Bronchial epithelial cell (primary cell): ENCODE measurements at regions not wholly inside any gene's neighbourhood (a gene's known extent, or its start where the extent isn't known, plus 50 kb on each side); places are given as distances from the start of the nearest gene placed in this dataset.
A peak's percentile ranks its signal among the peaks of the same experiment; 100 is the strongest.

Source experiments
- DNase-seq: peaks from one replicate; pipeline ENCODE4 v3.0.0-alpha.2; 2010; ENCODE audit warnings: low read depth
- FAIRE-seq: peaks from 2 replicates; lab custom pipeline; 2011; peaks lifted over from hg19 to GRCh38; lab: Jason Lieb, UNC
- H3K27me3 ChIP-seq: 2 replicates; pipeline ENCODE4 v1.5.1; 2011; ENCODE audit warnings: low read length; ENCODE audit not compliant: control insufficient read depth, insufficient read depth
- H3K36me3 ChIP-seq: 2 replicates; pipeline ENCODE4 v1.5.1; 2011; ENCODE audit warnings: low read length; ENCODE audit not compliant: control insufficient read depth, insufficient read depth
- H3K4me3 ChIP-seq: 2 replicates; pipeline ENCODE4 v1.5.1; 2011; ENCODE audit warnings: mild to moderate bottlenecking, low read depth, low read length, control low read depth
- CTCF ChIP-seq: IDR thresholded peaks from 2 replicates; pipeline ENCODE4 v1.5.1; 2011; ENCODE audit warnings: mild to moderate bottlenecking, moderate library complexity, low read length, control low read depth, inconsistent platforms; ENCODE audit not compliant: insufficient read depth, severe bottlenecking

- DNase-seq (no peak), FAIRE-seq (no peak)
- Histone ChIP-seq H3K4me3 (no peak overlapping the region), H3K36me3 (no peaks in the 10 kb centered on the region), H3K27me3 (no peaks in the 10 kb centered on the region)
- TF ChIP-seq CTCF: no peak
These were observed 351.4 kb downstream of the HLX start for GRCh38 chr1:221230605-221231004.

- H3K27me3 ChIP-seq: no peaks in the 10 kb centered on the region
- FAIRE-seq: no peak
- no peaks in the 10 kb centered on the region for H3K36me3 ChIP-seq
- no peak for TF ChIP-seq CTCF
- peak; percentile 50 for DNase-seq
- H3K4me3 ChIP-seq: no peak overlapping the region
These were observed 355.5 kb downstream of the HLX start for GRCh38 chr1:221234791-221235190.

- no peak for TF ChIP-seq CTCF
- Histone ChIP-seq H3K27me3 (no peaks in the 10 kb centered on the region), H3K36me3 (no peaks in the 10 kb centered on the region), H3K4me3 (no peak overlapping the region)
- DNase-seq: no peak
- no peak for FAIRE-seq
These were observed 358.3 kb downstream of the HLX start for GRCh38 chr1:221237587-221237986.

- FAIRE-seq (no peak), DNase-seq (no peak)
- TF ChIP-seq CTCF: no peak
- Histone ChIP-seq H3K27me3 (no peaks in the 10 kb centered on the region), H3K36me3 (no peaks in the 10 kb centered on the region), H3K4me3 (no peak overlapping the region)
These were observed 359.9 kb downstream of the HLX start for GRCh38 chr1:221239181-221239580.

- TF ChIP-seq CTCF: no peak
- DNase-seq: peak; percentile 87
- no peak for FAIRE-seq
These were observed 360.5 kb downstream of the HLX start for GRCh38 chr1:221239792-221240191.

GRCh38 chr1:221240690-221241089, 361.4 kb downstream of the HLX start:
- DNase-seq: peak; percentile 23
- Histone ChIP-seq H3K36me3 (no peaks in the 10 kb centered on the region), H3K4me3 (no peak overlapping the region), H3K27me3 (no peaks in the 10 kb centered on the region)
- no peak for TF ChIP-seq CTCF
- FAIRE-seq: no peak

More at GRCh38 chr1:221239792-221240191, 360.5 kb downstream of the HLX start:
- Histone ChIP-seq H3K36me3 (no peaks in the 10 kb centered on the region), H3K27me3 (no peaks in the 10 kb centered on the region), H3K4me3 (no peak overlapping the region)
